ENCODE measurements at regions not wholly inside any gene's neighbourhood (a gene's known extent, or its start where the extent isn't known, plus 50 kb on each side); places are given as distances from the start of the nearest gene placed in this dataset.
"Not testable (repeated sequence)": the region's sequence is repeated elsewhere in the genome, so short reads cannot be mapped to it uniquely, and the experiment has no call there.

- H3K4me3 ChIP-seq = no peak overlapping the region
- intact Hi-C loops (cut with DNase I) = no loop called here
- ATAC-seq (no peak), DNase-seq (no peak), FAIRE-seq (no peak)
- no peaks in the 10 kb centered on the region for H3K9me3 ChIP-seq
- WGBS, 2 donors = 48 to 53% methylated on average over 5 of the region's 5 CpGs
- H3K36me3 ChIP-seq = no peaks in the 10 kb centered on the region
- H3K27ac ChIP-seq = no peak overlapping the region
- no peak for TF ChIP-seq CTCF (IDR thresholded peaks at IDR 0.05)
- no peaks in the 10 kb centered on the region for H3K4me1 ChIP-seq
- H3K27me3 ChIP-seq = no peaks in the 10 kb centered on the region
These were observed 425.0 kb downstream of the TMEM121 start for GRCh38 chr14:105951399-105951798.

- TF ChIP-seq CTCF (IDR thresholded peaks at IDR 0.05) = no peak
- DNase-seq (no peak), FAIRE-seq (no peak), ATAC-seq (no peak)
- Histone ChIP-seq H3K9me3 (no peaks in the 10 kb centered on the region), H3K27me3 (no peaks in the 10 kb centered on the region), H3K27ac (no peak overlapping the region), H3K4me3 (no peak overlapping the region), H3K36me3 (no peaks in the 10 kb centered on the region), H3K4me1 (no peaks in the 10 kb centered on the region)
- WGBS, 2 donors = 69 to 72% methylated on average over 5 of the region's 5 CpGs
- intact Hi-C loops (cut with DNase I) = no loop called here
These were observed 425.8 kb downstream of the TMEM121 start for GRCh38 chr14:105952222-105952621.

GRCh38 chr14:105952826-105953225 is 426.4 kb downstream of the TMEM121 start:
- DNase-seq (no peak), FAIRE-seq (no peak), ATAC-seq (no peak)
- intact Hi-C loops (cut with DNase I) = no loop called here
- Histone ChIP-seq H3K4me1 (no peaks in the 10 kb centered on the region), H3K9me3 (no peaks in the 10 kb centered on the region), H3K27me3 (no peaks in the 10 kb centered on the region), H3K36me3 (no peaks in the 10 kb centered on the region), H3K27ac (no peak overlapping the region), H3K4me3 (no peak overlapping the region)
- no peak for TF ChIP-seq CTCF (IDR thresholded peaks at IDR 0.05)
- WGBS, 2 donors = 40 to 56% methylated on average over 1 of the region's 1 CpG

GRCh38 chr14:105961625-105962024 is 435.2 kb downstream of the TMEM121 start:
- DNase-seq; H3K4me3 ChIP-seq; ATAC-seq; H3K36me3 ChIP-seq; H3K27ac ChIP-seq; H3K27me3 ChIP-seq; intact Hi-C loops (cut with DNase I); H3K4me1 ChIP-seq; H3K9me3 ChIP-seq; FAIRE-seq: not testable (repeated sequence)
- WGBS, 2 donors = 72 to 74% methylated on average over 6 of the region's 6 CpGs

- Histone ChIP-seq H3K9me3 (no peaks in the 10 kb centered on the region), H3K27me3 (no peaks in the 10 kb centered on the region), H3K27ac (no peak overlapping the region), H3K36me3 (no peaks in the 10 kb centered on the region), H3K4me3 (no peak overlapping the region), H3K4me1 (no peaks in the 10 kb centered on the region)
- intact Hi-C loops (cut with DNase I) = no loop called here
- WGBS, 2 donors = 51 to 65% methylated on average over 3 of the region's 3 CpGs
- ATAC-seq (no peak), DNase-seq (no peak), FAIRE-seq (no peak)
- TF ChIP-seq CTCF (IDR thresholded peaks at IDR 0.05) = no peak
These were observed 436.1 kb downstream of the TMEM121 start for GRCh38 chr14:105962532-105962931.

- no peak for FAIRE-seq
These were observed 441.9 kb downstream of the TMEM121 start for GRCh38 chr14:105968291-105968690.

GRCh38 chr14:105969026-105969425 is 442.6 kb downstream of the TMEM121 start:
- H3K27ac ChIP-seq; DNase-seq; H3K36me3 ChIP-seq; H3K4me3 ChIP-seq; ATAC-seq; intact Hi-C loops (cut with DNase I); H3K9me3 ChIP-seq; H3K27me3 ChIP-seq; H3K4me1 ChIP-seq; FAIRE-seq: not testable (repeated sequence)
- 24 to 41% methylated on average over 6 of the region's 6 CpGs for WGBS, 2 donors

More at GRCh38 chr14:105968291-105968690, 441.9 kb downstream of the TMEM121 start:
- Histone ChIP-seq H3K4me3 (no peak overlapping the region), H3K9me3 (no peaks in the 10 kb centered on the region), H3K27me3 (no peaks in the 10 kb centered on the region), H3K27ac (no peak overlapping the region), H3K4me1 (no peaks in the 10 kb centered on the region), H3K36me3 (no peaks in the 10 kb centered on the region)
- intact Hi-C loops (cut with DNase I) = no loop called here
- TF ChIP-seq CTCF (IDR thresholded peaks at IDR 0.05) = no peak
- WGBS, 2 donors = 51 to 57% methylated on average over 11 of the region's 11 CpGs
- ATAC-seq = no peak
- no peak for DNase-seq

GRCh38 chr14:105970821-105971220 is 444.4 kb downstream of the TMEM121 start:
- H3K27me3 ChIP-seq; DNase-seq; H3K4me1 ChIP-seq; H3K36me3 ChIP-seq; H3K9me3 ChIP-seq; FAIRE-seq; ATAC-seq; intact Hi-C loops (cut with DNase I); H3K27ac ChIP-seq; H3K4me3 ChIP-seq: not testable (repeated sequence)
- WGBS, 2 donors = 66 to 73% methylated on average over 8 of the region's 8 CpGs
